H9 (cell line): ENCODE measurements at regions not wholly inside any gene's neighbourhood (a gene's known extent, or its start where the extent isn't known, plus 50 kb on each side); places are given as distances from the start of the nearest gene placed in this dataset.
A peak's percentile ranks its signal among the peaks of the same experiment; 100 is the strongest.

Experiments used
- DNase-seq: peaks from one replicate; pipeline ENCODE4 v3.0.0-alpha.2; 2017
- H2AFZ ChIP-seq: one replicate; pipeline ENCODE4 v1.6.1; 2013; ENCODE audit warnings: mild to moderate bottlenecking, low read length, control low read depth, moderate library complexity
- H2AK5ac ChIP-seq: 2 replicates; pipeline ENCODE4 v1.6.1; 2013; ENCODE audit warnings: low read length, control low read depth, mixed read lengths; ENCODE audit not compliant: insufficient read length
- H2BK120ac ChIP-seq: one replicate; pipeline ENCODE4 v1.6.1; 2013; ENCODE audit warnings: low read depth, mild to moderate bottlenecking, low read length, control low read depth, inconsistent platforms; ENCODE audit not compliant: poor library complexity, severe bottlenecking
- H2BK12ac ChIP-seq: 2 replicates; pipeline ENCODE4 v1.6.1; 2013; ENCODE audit warnings: low read length, control low read depth, mixed read lengths, low read depth; ENCODE audit not compliant: insufficient read length
- H2BK15ac ChIP-seq: 2 replicates; pipeline ENCODE4 v1.6.1; 2013; ENCODE audit warnings: low read depth, low read length, control low read depth
- H2BK20ac ChIP-seq: one replicate; pipeline ENCODE4 v1.6.1; 2013; ENCODE audit warnings: low read depth, mild to moderate bottlenecking, low read length, control low read depth, inconsistent platforms; ENCODE audit not compliant: poor library complexity, severe bottlenecking
- H2BK5ac ChIP-seq: 2 replicates; pipeline ENCODE4 v1.6.1; 2013; ENCODE audit warnings: low read length, control low read depth, mixed read lengths; ENCODE audit not compliant: insufficient read length
- H3K14ac ChIP-seq: 2 replicates; pipeline ENCODE4 v1.6.1; 2013; ENCODE audit warnings: low read length, control low read depth; ENCODE audit not compliant: insufficient read depth
- H3K18ac ChIP-seq: 2 replicates; pipeline ENCODE4 v1.6.1; 2013; ENCODE audit warnings: low read depth, mild to moderate bottlenecking, mixed read lengths, low read length, control low read depth; ENCODE audit not compliant: insufficient read length
- H3K23ac ChIP-seq: 2 replicates; pipeline ENCODE4 v1.6.1; 2013; ENCODE audit warnings: low read length, control low read depth, mixed read lengths, low read depth; ENCODE audit not compliant: insufficient read length
- H3K23me2 ChIP-seq: 2 replicates; pipeline ENCODE4 v1.6.1; 2013; ENCODE audit warnings: low read depth, mild to moderate bottlenecking, mixed read lengths, low read length, control low read depth; ENCODE audit not compliant: insufficient read length, poor library complexity, severe bottlenecking
- H3K27ac ChIP-seq: 2 replicates; pipeline ENCODE4 v1.5.1; 2013; ENCODE audit warnings: low read length, control low read depth, mixed read lengths, low read depth; ENCODE audit not compliant: insufficient read length
- H3K27me3 ChIP-seq: 2 replicates; pipeline ENCODE4 v1.6.1; 2013; ENCODE audit warnings: low read length, control low read depth, inconsistent platforms; ENCODE audit not compliant: insufficient read depth
- H3K4ac ChIP-seq: 2 replicates; pipeline ENCODE4 v1.6.1; 2013; ENCODE audit warnings: low read depth, mild to moderate bottlenecking, control low read depth, inconsistent platforms, low read length, moderate library complexity
- H3K4me1 ChIP-seq: 2 replicates; pipeline ENCODE4 v1.6.1; 2013; ENCODE audit warnings: low read length, control low read depth, inconsistent platforms; ENCODE audit not compliant: insufficient read depth
- H3K4me2 ChIP-seq: 2 replicates; pipeline ENCODE4 v1.6.1; 2013; ENCODE audit warnings: low read length, control low read depth, mixed read lengths; ENCODE audit not compliant: insufficient read length, insufficient read depth
- H3K56ac ChIP-seq: 2 replicates; pipeline ENCODE4 v1.6.1; 2013; ENCODE audit warnings: low read depth, mild to moderate bottlenecking, mixed read lengths, low read length, control low read depth; ENCODE audit not compliant: insufficient read length
- H3K79me1 ChIP-seq: 2 replicates; pipeline ENCODE4 v1.6.1; 2013; ENCODE audit warnings: low read depth, mild to moderate bottlenecking, moderate library complexity, low read length, control low read depth, inconsistent platforms; ENCODE audit not compliant: insufficient read depth, poor library complexity, severe bottlenecking
- H3K79me2 ChIP-seq: 2 replicates; pipeline ENCODE4 v1.6.1; 2013; ENCODE audit warnings: low read length, control low read depth, inconsistent platforms; ENCODE audit not compliant: insufficient read depth
- H3K9ac ChIP-seq: 2 replicates; pipeline ENCODE4 v1.6.1; 2013; ENCODE audit warnings: low read length, control low read depth, mixed read lengths; ENCODE audit not compliant: insufficient read length; ENCODE audit errors: extremely low read depth
- H3K9me3 ChIP-seq: one replicate; pipeline ENCODE4 v1.6.1; 2013; ENCODE audit warnings: low read depth, low read length, inconsistent platforms; ENCODE audit not compliant: control insufficient read depth
- H3T11ph ChIP-seq: one replicate; pipeline ENCODE4 v1.6.1; 2013; ENCODE audit warnings: mild to moderate bottlenecking, low read length, control low read depth, inconsistent platforms
- H4K20me1 ChIP-seq: one replicate; pipeline ENCODE4 v1.6.1; 2013; ENCODE audit not compliant: control insufficient read depth, insufficient read length, insufficient read depth
- H4K5ac ChIP-seq: 2 replicates; pipeline ENCODE4 v1.6.1; 2013; ENCODE audit warnings: low read depth, mild to moderate bottlenecking, mixed read lengths, low read length, control low read depth; ENCODE audit not compliant: insufficient read length
- H4K8ac ChIP-seq: replicated peaks from 2 replicates; pipeline ENCODE4 v1.6.1; 2013; ENCODE audit warnings: low read length, control low read depth, mixed read lengths, low read depth; ENCODE audit not compliant: insufficient read length
- H4K91ac ChIP-seq: 2 replicates; pipeline ENCODE4 v1.6.1; 2013; ENCODE audit warnings: low read depth, mild to moderate bottlenecking, moderate library complexity, mixed read lengths, low read length, control low read depth; ENCODE audit not compliant: insufficient read length
- H3K27ac Mint-ChIP-seq, 3 experiments: 2 replicates in 2 of 3; 3 replicates in 1 of 3; pipeline ENCODE4 v1.8.0; 2020 to 2021; ENCODE audit warnings: mixed read lengths in 3 of 3, mild to moderate bottlenecking in 1 of 3, moderate library complexity in 1 of 3
- H3K27me3 Mint-ChIP-seq: 2 replicates; pipeline ENCODE4 v1.8.0; 2021; ENCODE audit warnings: low read depth, mild to moderate bottlenecking, moderate library complexity, mixed read lengths
- H3K36me3 Mint-ChIP-seq, 3 experiments: 2 replicates in 2 of 3; 3 replicates in 1 of 3; pipeline ENCODE4 v1.8.0; 2020 to 2021; ENCODE audit warnings: low read depth in 3 of 3, mixed read lengths in 3 of 3; ENCODE audit not compliant: insufficient read depth in 1 of 3
- H3K4me1 Mint-ChIP-seq, 2 experiments: 2 replicates each; pipeline ENCODE4 v1.8.0; 2020; ENCODE audit warnings: mixed read lengths in 2 of 2
- H3K4me3 Mint-ChIP-seq, 2 experiments: 2 replicates in 1 of 2; 3 replicates in 1 of 2; pipeline ENCODE4 v1.8.0; 2020 to 2021; ENCODE audit warnings: mild to moderate bottlenecking in 2 of 2, mixed read lengths in 2 of 2, moderate library complexity in 1 of 2
- H3K9me3 Mint-ChIP-seq, 2 experiments: 2 replicates in 1 of 2; 3 replicates in 1 of 2; pipeline ENCODE4 v1.8.0; 2020; ENCODE audit warnings: mild to moderate bottlenecking in 2 of 2, mixed read lengths in 2 of 2, moderate library complexity in 1 of 2
- CTCF ChIP-seq: fragments of 200-600 bp; sonication (generic); conservative IDR thresholded peaks from 3 replicates; pipeline ENCODE4 v1.8.0; 2021; ENCODE audit warnings: antibody characterized with exemption, mild to moderate bottlenecking
- WGBS: extraction: QIAGEN DNeasy Blood & Tissue Kit; methylation state at CpG from one replicate; pipeline ENCODE4 v1.1.7; 2013; ENCODE audit warnings: missing lambda C conversion rate, low lambda C conversion rate, mixed read lengths; ENCODE audit not compliant: insufficient read length; ENCODE audit errors: extremely low coverage; 5-methylcytosine and 5-hydroxymethylcytosine counted together

GRCh38 chr5:57642066-57642465 is 159.5 kb upstream of the ACTBL2 start:
- no peaks in the 10 kb centered on the region for H3K79me1 ChIP-seq
- H2BK20ac ChIP-seq, result no peak overlapping the region
- no peak overlapping the region for H3K4ac ChIP-seq
- Mint-ChIP-seq H3K4me1 (peaks cover 6% of the 10 kb centered on the region in 2 experiments), H3K4me3 (no peak overlapping the region), H3K27me3 (peaks cover 13% of the 10 kb centered on the region), H3K9me3 (peaks cover 3 to 5% of the 10 kb centered on the region in 2 experiments; a peak in 4 of 5 replicates), H3K36me3 (no peaks in the 10 kb centered on the region; a peak in 1 of 7 replicates), H3K27ac (no peak overlapping the region; a peak in 1 of 7 replicates)
- no CpG with 5 or more reads among the region's 4 CpGs for WGBS
- no peak overlapping the region for H2AFZ ChIP-seq
- H3K79me2 ChIP-seq, result no peaks in the 10 kb centered on the region
- H2BK15ac ChIP-seq, result no peak overlapping the region
- no peaks in the 10 kb centered on the region for H4K20me1 ChIP-seq
- no peaks in the 10 kb centered on the region for H3K27me3 ChIP-seq
- H2BK5ac ChIP-seq, result no peak overlapping the region
- H3K18ac ChIP-seq, result no peak overlapping the region
- no peaks in the 10 kb centered on the region for H3K9me3 ChIP-seq
- H2AK5ac ChIP-seq, result no peak overlapping the region
- H3K9ac ChIP-seq, result no peak overlapping the region
- H4K5ac ChIP-seq, result no peak overlapping the region
- no peaks in the 10 kb centered on the region for H3K23me2 ChIP-seq
- no peak overlapping the region for H2BK120ac ChIP-seq
- no peak overlapping the region for H4K8ac ChIP-seq
- DNase-seq, result peak; percentile 38
- H3T11ph ChIP-seq, result no peak overlapping the region
- no peak overlapping the region for H4K91ac ChIP-seq
- no peak for TF ChIP-seq CTCF
- H3K56ac ChIP-seq, result no peak overlapping the region
- no peak overlapping the region for H3K4me2 ChIP-seq
- no peak overlapping the region for H3K27ac ChIP-seq
- H2BK12ac ChIP-seq, result no peak overlapping the region
- H3K4me1 ChIP-seq, result no peaks in the 10 kb centered on the region
- no peak overlapping the region for H3K14ac ChIP-seq
- H3K23ac ChIP-seq, result no peak overlapping the region
